B cell (primary cell): ENCODE measurements at regions not wholly inside any gene's neighbourhood (a gene's known extent, or its start where the extent isn't known, plus 50 kb on each side); places are given as distances from the start of the nearest gene placed in this dataset.

ENCODE experiments used
- EZH2 ChIP-seq: IDR thresholded peaks from 2 replicates; pipeline ENCODE4 v1.6.1; 2012; ENCODE audit warnings: borderline replicate concordance, low read depth, mild to moderate bottlenecking, moderate library complexity, low read length; ENCODE audit not compliant: insufficient read depth, poor library complexity, severe bottlenecking
- TF ChIP-seq, protein P1 (sequence below): fragments of 200-600 bp; IDR thresholded peaks from one replicate; pipeline ENCODE4 v1.8.0; 2022; ENCODE audit warnings: antibody characterized with exemption, mild to moderate bottlenecking

DNA sequence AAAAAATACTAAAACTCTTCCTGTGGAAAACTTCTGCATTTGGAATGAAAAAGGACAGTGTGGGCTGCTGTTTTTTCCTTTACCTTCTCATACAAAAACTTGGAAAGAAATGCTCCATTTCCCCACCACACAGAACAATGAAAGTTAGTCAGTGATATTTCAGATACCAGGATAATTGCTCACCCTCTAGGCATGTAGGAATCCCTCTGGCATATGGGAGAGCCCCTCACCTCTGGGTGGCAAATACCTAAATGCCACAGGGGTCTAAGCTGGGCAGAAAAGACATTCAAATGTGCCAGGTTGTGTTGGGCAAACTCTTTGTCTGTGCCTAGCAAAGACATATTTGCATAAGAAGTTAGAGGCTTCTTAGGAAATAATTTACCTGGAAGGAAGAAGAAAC is 560.3 kb upstream of the NR2F2 start:
- TF ChIP-seq, protein P1, sequence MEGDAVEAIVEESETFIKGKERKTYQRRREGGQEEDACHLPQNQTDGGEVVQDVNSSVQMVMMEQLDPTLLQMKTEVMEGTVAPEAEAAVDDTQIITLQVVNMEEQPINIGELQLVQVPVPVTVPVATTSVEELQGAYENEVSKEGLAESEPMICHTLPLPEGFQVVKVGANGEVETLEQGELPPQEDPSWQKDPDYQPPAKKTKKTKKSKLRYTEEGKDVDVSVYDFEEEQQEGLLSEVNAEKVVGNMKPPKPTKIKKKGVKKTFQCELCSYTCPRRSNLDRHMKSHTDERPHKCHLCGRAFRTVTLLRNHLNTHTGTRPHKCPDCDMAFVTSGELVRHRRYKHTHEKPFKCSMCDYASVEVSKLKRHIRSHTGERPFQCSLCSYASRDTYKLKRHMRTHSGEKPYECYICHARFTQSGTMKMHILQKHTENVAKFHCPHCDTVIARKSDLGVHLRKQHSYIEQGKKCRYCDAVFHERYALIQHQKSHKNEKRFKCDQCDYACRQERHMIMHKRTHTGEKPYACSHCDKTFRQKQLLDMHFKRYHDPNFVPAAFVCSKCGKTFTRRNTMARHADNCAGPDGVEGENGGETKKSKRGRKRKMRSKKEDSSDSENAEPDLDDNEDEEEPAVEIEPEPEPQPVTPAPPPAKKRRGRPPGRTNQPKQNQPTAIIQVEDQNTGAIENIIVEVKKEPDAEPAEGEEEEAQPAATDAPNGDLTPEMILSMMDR, result no peak
- no peak for TF ChIP-seq EZH2
